B cell (primary cell): ENCODE measurements at regions not wholly inside any gene's neighbourhood (a gene's known extent, or its start where the extent isn't known, plus 50 kb on each side); places are given as distances from the start of the nearest gene placed in this dataset.

Experiments used
- ATAC-seq: fragments of 200-7000 bp; cut with Tn5 transposase; one replicate; pipeline ENCODE4 v1.10.0; 2021; ENCODE audit warnings: low read depth, mild to moderate bottlenecking, moderate number of reproducible peaks, moderate library complexity
- CTCF ChIA-PET: fragments of 350-600 bp; sonication (Branson Sonifier 250); formaldehyde crosslinking; loops from one replicate; lab custom pipeline; 2021; ENCODE audit warnings: antibody characterized with exemption, inconsistent platforms; lab: Charles Lee
- POLR2A ChIA-PET: fragments of 350-600 bp; sonication (Branson Sonifier 250); formaldehyde crosslinking; loops from one replicate; lab custom pipeline; 2021; ENCODE audit warnings: antibody characterized with exemption; lab: Charles Lee
- DNase-seq: peaks from one replicate; pipeline ENCODE4 v3.0.0; 2013
- H2AFZ ChIP-seq: 2 replicates; pipeline ENCODE4 v1.6.1; 2012; ENCODE audit warnings: mild to moderate bottlenecking, low read depth, low read length; ENCODE audit not compliant: insufficient read depth, poor library complexity, severe bottlenecking
- H3K27ac ChIP-seq, 2 donors: 1 replicate in 1 of 2; 2 replicates in 1 of 2; pipeline ENCODE4 v1.5.1; 2012 to 2013; ENCODE audit warnings: low read length in 2 of 2, mild to moderate bottlenecking in 2 of 2, moderate library complexity in 1 of 2
- H3K27me3 ChIP-seq, 4 experiments: fragments of 200-600 bp in 1 of 4; sonication (generic) in 1 of 4; replicated peaks in 1 of 4; 1 replicate in 2 of 4; 2 replicates in 2 of 4; pipeline versions ENCODE4 v1.6.1 to v1.7.0; 2013 to 2016; ENCODE audit warnings: low read length in 3 of 4, mild to moderate bottlenecking in 2 of 4, mixed read lengths in 1 of 4, moderate library complexity in 1 of 4; ENCODE audit not compliant: insufficient read depth in 4 of 4, control insufficient read depth in 3 of 4; ENCODE audit errors: control extremely low read depth in 1 of 4
- H3K36me3 ChIP-seq, 2 experiments: replicated peaks in 1 of 2; 1 replicate in 1 of 2; 2 replicates in 1 of 2; pipeline versions ENCODE4 v1.6.1 to v1.7.1; 2013; ENCODE audit warnings: low read length in 1 of 2; ENCODE audit not compliant: insufficient read depth in 2 of 2, control insufficient read depth in 1 of 2; ENCODE audit errors: control extremely low read depth in 1 of 2, extremely low read depth in 1 of 2
- H3K4me1 ChIP-seq, 2 donors: fragments of 200-600 bp in 1 of 2; sonication (generic) in 1 of 2; 1 replicate in 1 of 2; 2 replicates in 1 of 2; pipeline versions ENCODE4 v1.5.1 to v1.6.1; 2013 to 2017; ENCODE audit warnings: low read length in 2 of 2; ENCODE audit not compliant: control insufficient read depth in 2 of 2, insufficient read depth in 2 of 2
- H3K4me2 ChIP-seq: replicated peaks from 2 replicates; pipeline ENCODE3; 2012; ENCODE audit warnings: mild to moderate bottlenecking, low read depth, low read length; ENCODE audit not compliant: poor library complexity, severe bottlenecking
- H3K4me3 ChIP-seq, 5 experiments: fragments of 200-600 bp in 1 of 5; sonication (generic) in 1 of 5; 1 replicate in 3 of 5; 2 replicates in 2 of 5; pipeline versions ENCODE4 v1.5.1 to v1.7.0; 2011 to 2016; ENCODE audit warnings: low read length in 4 of 5, mild to moderate bottlenecking in 4 of 5, low read depth in 2 of 5, control low read depth in 1 of 5, moderate library complexity in 1 of 5; ENCODE audit not compliant: insufficient read depth in 1 of 5; ENCODE audit errors: control extremely low read depth in 1 of 5, extremely low read depth in 1 of 5
- H3K79me2 ChIP-seq: fragments of 200-600 bp; sonication (generic); one replicate; pipeline ENCODE4 v1.6.0; 2016; ENCODE audit warnings: low read length; ENCODE audit not compliant: control insufficient read depth, insufficient read depth
- H3K9ac ChIP-seq: fragments of 200-600 bp; sonication (generic); 2 replicates; pipeline ENCODE4 v1.6.1; 2017; ENCODE audit warnings: mild to moderate bottlenecking, low read length, moderate library complexity
- H3K9me3 ChIP-seq, 3 donors: one replicate each; pipeline versions ENCODE4 v1.6.1 to v1.7.1; 2013; ENCODE audit warnings: low read length in 2 of 3; ENCODE audit not compliant: control insufficient read depth in 2 of 3, insufficient read depth in 1 of 3; ENCODE audit errors: control extremely low read depth in 1 of 3
- H4K20me1 ChIP-seq: 2 replicates; pipeline ENCODE4 v1.6.0; 2012; ENCODE audit warnings: mild to moderate bottlenecking, low read length; ENCODE audit not compliant: insufficient read depth, control insufficient read depth, poor library complexity, severe bottlenecking
- H3K27ac Mint-ChIP-seq: one replicate; pipeline ENCODE4 v1.8.0; 2021; ENCODE audit warnings: mixed read lengths
- H3K27me3 Mint-ChIP-seq: one replicate; pipeline ENCODE4 v1.8.0; 2021; ENCODE audit warnings: mixed read lengths
- H3K4me1 Mint-ChIP-seq: one replicate; pipeline ENCODE4 v1.8.0; 2021; ENCODE audit warnings: mixed read lengths
- H3K4me3 Mint-ChIP-seq: one replicate; pipeline ENCODE4 v1.8.0; 2021; ENCODE audit warnings: mixed read lengths
- H3K9me3 Mint-ChIP-seq: one replicate; pipeline ENCODE4 v1.8.0; 2022; ENCODE audit warnings: mixed read lengths; ENCODE audit not compliant: insufficient read depth
- CTCF ChIP-seq: fragments of 200-600 bp; IDR thresholded peaks from one replicate; pipeline ENCODE4 v1.8.0; 2022; ENCODE audit warnings: antibody characterized with exemption, mild to moderate bottlenecking
- EZH2 ChIP-seq: IDR thresholded peaks from 2 replicates; pipeline ENCODE4 v1.6.1; 2012; ENCODE audit warnings: borderline replicate concordance, low read depth, mild to moderate bottlenecking, moderate library complexity, low read length; ENCODE audit not compliant: insufficient read depth, poor library complexity, severe bottlenecking
- WGBS: methylation state at CpG from one replicate; pipeline ENCODE4 v1.1.5; 2013; ENCODE audit warnings: missing lambda C conversion rate; ENCODE audit not compliant: insufficient coverage; 5-methylcytosine and 5-hydroxymethylcytosine counted together
- intact Hi-C: fragments of 100-400 bp; cut with micrococcal nuclease; formaldehyde crosslinking; loops from one replicate; pipeline ENCODE4 v1.10.0; 2022

- 100% methylated on average over 1 of the region's 3 CpGs for WGBS
- Histone ChIP-seq H3K4me3 (no peak overlapping the region), H3K79me2 (no peaks in the 10 kb centered on the region), H3K36me3 (no peaks in the 10 kb centered on the region), H2AFZ (no peak overlapping the region), H3K9me3 (no peaks in the 10 kb centered on the region), H4K20me1 (no peaks in the 10 kb centered on the region), H3K4me1 (no peaks in the 10 kb centered on the region), H3K4me2 (no peak overlapping the region), H3K9ac (no peak overlapping the region), H3K27me3 (peaks cover 0 to 2% (median 1%) of the 10 kb centered on the region in 4 experiments), H3K27ac (no peak overlapping the region)
- Mint-ChIP-seq H3K27ac (no peak overlapping the region), H3K4me3 (no peak overlapping the region), H3K27me3 (peaks cover 13% of the 10 kb centered on the region), H3K9me3 (no peaks in the 10 kb centered on the region), H3K4me1 (no peaks in the 10 kb centered on the region)
- intact Hi-C loops = no loop called here
- ChIA-PET POLR2A (no interaction called here), CTCF (no interaction called here)
- TF ChIP-seq EZH2 = no peak
- no peak for TF ChIP-seq CTCF
- no peak for ATAC-seq
- DNase-seq = no peak
Measured at GRCh38 chr1:95301614-95302013, 67.6 kb downstream of the RWDD3 start.

GRCh38 chr1:95304803-95305202 is 70.8 kb downstream of the RWDD3 start:
- Histone ChIP-seq H4K20me1 (no peaks in the 10 kb centered on the region), H3K27me3 (peaks cover 0 to 7% (median 5%) of the 10 kb centered on the region in 4 experiments), H3K4me1 (no peaks in the 10 kb centered on the region), H3K4me3 (no peak overlapping the region), H3K4me2 (no peak overlapping the region), H3K27ac (no peak overlapping the region), H2AFZ (no peak overlapping the region), H3K79me2 (no peaks in the 10 kb centered on the region), H3K9ac (no peak overlapping the region), H3K9me3 (no peaks in the 10 kb centered on the region), H3K36me3 (no peaks in the 10 kb centered on the region)
- no peak for TF ChIP-seq CTCF
- TF ChIP-seq EZH2 = no peak
- Mint-ChIP-seq H3K4me1 (no peaks in the 10 kb centered on the region), H3K27me3 (peaks cover 22% of the 10 kb centered on the region), H3K9me3 (no peaks in the 10 kb centered on the region), H3K4me3 (no peak overlapping the region), H3K27ac (no peak overlapping the region)
- no peak for ATAC-seq
- intact Hi-C loops = no loop called here
- ChIA-PET POLR2A (no interaction called here), CTCF (no interaction called here)
- no peak for DNase-seq
- 83% methylated on average over 2 of the region's 4 CpGs for WGBS
